H1 (cell line): ENCODE measurements at regions not wholly inside any gene's neighbourhood (a gene's known extent, or its start where the extent isn't known, plus 50 kb on each side); places are given as distances from the start of the nearest gene placed in this dataset.

Experiments used
- JUN ChIP-seq: IDR thresholded peaks from 2 replicates; pipeline ENCODE4 v1.6.1; 2011; ENCODE audit warnings: low read depth, mild to moderate bottlenecking, improper control_type of control experiment, low read length
- POLR2A ChIP-seq, 2 experiments: IDR thresholded peaks; 1 replicate in 1 of 2; 2 replicates in 1 of 2; pipeline ENCODE4 v1.6.1; 2011; ENCODE audit warnings: low read depth in 2 of 2, low read length in 2 of 2, mild to moderate bottlenecking in 2 of 2; ENCODE audit errors: control extremely low read depth in 1 of 2

GRCh38 chr12:63220921-63221320, 69.9 kb upstream of the AVPR1A start:
- TF ChIP-seq JUN (no peak), POLR2A (IDR thresholded peaks at IDR 0.05; ENCODE audit: control extremely low read depth in 1 of 2, low read depth in 2 of 2, low read length in 2 of 2) (no peak)
